Transverse colon (tissue), 4 donors: ENCODE measurements at regions not wholly inside any gene's neighbourhood (a gene's known extent, or its start where the extent isn't known, plus 50 kb on each side); places are given as distances from the start of the nearest gene placed in this dataset.

ENCODE experiments used
- DNase-seq: peaks from one replicate; pipeline ENCODE4 v3.0.0-alpha.2; 2019
- H3K27ac ChIP-seq, 4 donors: fragments of 200-600 bp; sonication (generic); 2 replicates each; pipeline ENCODE4 v1.5.1; 2016 to 2018; ENCODE audit warnings: inconsistent platforms in 4 of 4
- H3K27me3 ChIP-seq: fragments of 200-600 bp; sonication (generic); 2 replicates; pipeline ENCODE4 v1.5.1; 2017; ENCODE audit warnings: inconsistent platforms
- H3K36me3 ChIP-seq, 4 donors: fragments of 200-600 bp; sonication (generic); 2 replicates each; pipeline ENCODE4 v1.5.1; 2017 to 2019; ENCODE audit warnings: inconsistent platforms in 4 of 4
- H3K4me1 ChIP-seq, 4 donors: fragments of 200-600 bp; sonication (generic); 2 replicates each; pipeline ENCODE4 v1.5.1; 2017 to 2020; ENCODE audit warnings: inconsistent platforms in 4 of 4
- H3K4me3 ChIP-seq, 4 donors: fragments of 200-600 bp; sonication (generic); 1 replicate in 1 of 4; 2 replicates in 3 of 4; pipeline versions ENCODE4 v1.5.1 to v1.6.1; 2017 to 2019; ENCODE audit warnings: inconsistent platforms in 4 of 4
- H3K9me3 ChIP-seq, 2 donors: fragments of 200-600 bp; sonication (generic); 2 replicates each; pipeline ENCODE4 v1.5.1; 2017 to 2019; ENCODE audit warnings: inconsistent platforms in 2 of 2
- EP300 ChIP-seq: sonication (generic); formaldehyde crosslinking; IDR thresholded peaks from one replicate; pipeline ENCODE4 v1.6.1; 2017; ENCODE audit warnings: antibody characterized with exemption, low read depth
- POLR2A ChIP-seq: fragments of 450-650 bp; IDR thresholded peaks from one replicate; pipeline ENCODE4 v1.6.1; 2016; ENCODE audit warnings: antibody characterized with exemption, mild to moderate bottlenecking, moderate library complexity
- POLR2AphosphoS5 ChIP-seq, 3 donors: sonication (generic); formaldehyde crosslinking; IDR thresholded peaks; one replicate each; pipeline ENCODE4 v1.6.1; 2016; ENCODE audit warnings: antibody characterized with exemption in 3 of 3
- WGBS, 2 donors: methylation state at CpG; one replicate each; pipeline ENCODE4 v1.1.5; 2018; ENCODE audit warnings: low coverage in 1 of 2; 5-methylcytosine and 5-hydroxymethylcytosine counted together
- in situ Hi-C, 4 donors: fragments of 200-750 bp; cut with MboI; loops; one replicate each; pipeline versions ENCODE4 v1.15.0 to v1.15.1; 2017; ENCODE audit warnings: low sequenced_read_pairs in 3 of 4, low pct_ligation_motif_present in 1 of 4, low pct_unique_long_range_greater_than_20kb in 1 of 4
- intact Hi-C: fragments of 100-400 bp; cut with DNase I; formaldehyde crosslinking; loops from one replicate; pipeline ENCODE4 v1.15.1; 2023; ENCODE audit warnings: low total_unique reads
- TF ChIP-seq, protein P1 (sequence below), 5 experiments: fragments of 200-600 bp in 3 of 5; fragments of 450-650 bp in 2 of 5; sonication (generic) in 3 of 5; IDR thresholded peaks; 1 replicate in 2 of 5; 2 replicates in 3 of 5; pipeline ENCODE4 v1.5.1; 2016 to 2017; ENCODE audit warnings: antibody characterized with exemption in 5 of 5, inconsistent platforms in 3 of 5, mild to moderate bottlenecking in 2 of 5, moderate library complexity in 1 of 5

DNA sequence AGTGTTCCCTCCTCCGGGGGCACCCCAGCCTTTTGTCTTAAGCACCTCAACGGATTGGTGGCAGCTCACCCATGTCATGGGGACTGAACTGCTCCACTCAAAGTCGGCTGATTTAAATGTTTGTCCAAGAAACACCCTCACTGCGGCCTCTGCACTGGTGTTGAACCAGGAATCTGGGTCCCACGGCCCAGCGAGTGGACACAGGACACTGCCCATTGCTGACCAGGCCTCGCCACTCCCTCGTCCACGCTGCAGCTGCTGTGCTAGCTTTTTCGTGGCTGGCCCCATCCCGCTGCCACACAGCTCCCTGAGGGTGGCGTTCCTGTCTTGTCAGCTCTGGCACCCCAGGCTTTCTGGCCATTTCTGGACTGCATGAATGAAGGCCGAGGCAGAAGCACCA, 646.2 kb downstream of the BRD1 start:
- in situ Hi-C loops (no loop called here), intact Hi-C loops (no loop called here)
- Histone ChIP-seq H3K4me3 (no peak overlapping the region), H3K4me1 (no peaks in the 10 kb centered on the region), H3K36me3 (no peaks in the 10 kb centered on the region), H3K9me3 (no peaks in the 10 kb centered on the region), H3K27me3 (no peaks in the 10 kb centered on the region), H3K27ac (no peak overlapping the region)
- 81% methylated on average over 13 of the region's 13 CpGs; no CpG with 5 or more reads in 1 of the 2 donors for WGBS, 2 donors
- TF ChIP-seq POLR2AphosphoS5 (IDR thresholded peaks at IDR 0.05) (no peak), EP300 (no peak), POLR2A (no peak)
- TF ChIP-seq, protein P1, sequence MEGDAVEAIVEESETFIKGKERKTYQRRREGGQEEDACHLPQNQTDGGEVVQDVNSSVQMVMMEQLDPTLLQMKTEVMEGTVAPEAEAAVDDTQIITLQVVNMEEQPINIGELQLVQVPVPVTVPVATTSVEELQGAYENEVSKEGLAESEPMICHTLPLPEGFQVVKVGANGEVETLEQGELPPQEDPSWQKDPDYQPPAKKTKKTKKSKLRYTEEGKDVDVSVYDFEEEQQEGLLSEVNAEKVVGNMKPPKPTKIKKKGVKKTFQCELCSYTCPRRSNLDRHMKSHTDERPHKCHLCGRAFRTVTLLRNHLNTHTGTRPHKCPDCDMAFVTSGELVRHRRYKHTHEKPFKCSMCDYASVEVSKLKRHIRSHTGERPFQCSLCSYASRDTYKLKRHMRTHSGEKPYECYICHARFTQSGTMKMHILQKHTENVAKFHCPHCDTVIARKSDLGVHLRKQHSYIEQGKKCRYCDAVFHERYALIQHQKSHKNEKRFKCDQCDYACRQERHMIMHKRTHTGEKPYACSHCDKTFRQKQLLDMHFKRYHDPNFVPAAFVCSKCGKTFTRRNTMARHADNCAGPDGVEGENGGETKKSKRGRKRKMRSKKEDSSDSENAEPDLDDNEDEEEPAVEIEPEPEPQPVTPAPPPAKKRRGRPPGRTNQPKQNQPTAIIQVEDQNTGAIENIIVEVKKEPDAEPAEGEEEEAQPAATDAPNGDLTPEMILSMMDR (IDR thresholded peaks at IDR 0.05): no peak
- no peak for DNase-seq

DNA sequence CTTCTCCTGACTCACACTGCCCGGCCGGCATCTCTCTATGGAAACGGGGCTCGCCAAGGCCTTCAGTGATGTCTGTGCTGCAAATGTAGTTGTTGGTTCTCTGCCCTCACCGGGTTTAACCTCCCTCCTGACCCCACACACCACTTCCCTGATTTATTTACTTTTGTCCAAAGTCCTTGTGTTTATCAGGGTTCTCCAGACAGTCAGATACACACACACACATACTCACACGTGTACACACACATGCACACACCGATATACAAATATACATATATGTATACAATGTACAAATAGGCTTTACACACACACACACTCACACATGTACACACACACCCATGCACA, 647.0 kb downstream of the BRD1 start:
- no peaks in the 10 kb centered on the region for H3K27me3 ChIP-seq
- no peak overlapping the region for H3K4me3 ChIP-seq
- TF ChIP-seq POLR2AphosphoS5 (IDR thresholded peaks at IDR 0.05) (no peak), EP300 (no peak), POLR2A (no peak)
- TF ChIP-seq, protein P1 (IDR thresholded peaks at IDR 0.05): no peak
- no peaks in the 10 kb centered on the region for H3K36me3 ChIP-seq
- intact Hi-C loops (no loop called here), in situ Hi-C loops (no loop called here)
- WGBS, 2 donors: 48 to 71% methylated on average over 3 to 7 of the region's 7 CpGs
- H3K4me1 ChIP-seq: no peaks in the 10 kb centered on the region
- no peak for DNase-seq
- H3K27ac ChIP-seq: no peak overlapping the region
- no peaks in the 10 kb centered on the region for H3K9me3 ChIP-seq

DNA sequence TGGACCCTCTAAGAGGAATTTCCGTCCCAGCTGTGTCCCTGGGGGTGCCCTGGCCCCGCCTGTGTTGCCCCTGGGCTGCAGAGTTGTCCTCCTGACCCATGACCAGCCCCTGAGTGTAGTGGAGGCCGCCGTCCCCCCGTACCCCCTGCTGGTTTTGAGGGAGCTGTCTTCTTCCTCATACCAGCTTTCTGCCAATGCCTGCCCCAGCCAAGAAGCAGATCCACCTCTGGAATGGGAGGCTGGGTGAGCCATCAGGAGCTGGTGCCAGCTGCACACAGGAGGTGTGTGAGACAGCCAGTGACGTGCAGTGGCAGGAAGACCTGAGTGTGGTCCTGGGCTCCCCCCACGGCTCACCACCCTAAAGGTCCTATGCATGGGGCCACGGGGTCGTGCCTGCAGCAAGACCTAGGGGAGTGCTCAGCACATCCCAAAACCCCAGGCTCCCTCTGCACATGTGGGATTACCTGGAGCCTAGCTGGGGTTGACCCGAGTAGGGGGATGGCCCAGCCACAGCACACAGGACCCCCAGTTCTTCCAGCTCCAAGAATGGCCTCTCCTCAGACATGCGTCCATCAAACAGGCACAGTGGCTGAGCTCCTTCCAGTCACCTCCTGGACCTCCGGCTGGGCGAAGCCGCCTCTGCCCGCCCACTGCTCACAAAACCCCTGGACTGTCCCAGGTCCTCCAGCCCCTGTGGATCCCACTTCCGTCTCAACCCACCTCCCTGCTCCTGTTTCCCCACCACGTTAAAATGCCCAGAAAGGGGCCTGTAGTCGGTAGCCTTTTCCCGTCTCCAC, 647.6 kb downstream of the BRD1 start:
- Histone ChIP-seq H3K36me3 (no peaks in the 10 kb centered on the region), H3K27ac (no peak overlapping the region), H3K27me3 (no peaks in the 10 kb centered on the region), H3K4me1 (no peaks in the 10 kb centered on the region), H3K9me3 (no peaks in the 10 kb centered on the region), H3K4me3 (no peak overlapping the region)
- TF ChIP-seq EP300 (no peak), POLR2AphosphoS5 (IDR thresholded peaks at IDR 0.05) (no peak)
- TF ChIP-seq, protein P1 (IDR thresholded peaks at IDR 0.05): no peak
- intact Hi-C loops (no loop called here), in situ Hi-C loops (no loop called here)
- no peak for DNase-seq
- WGBS, 2 donors: 33 to 68% methylated on average over 1 to 19 of the region's 19 CpGs

DNA sequence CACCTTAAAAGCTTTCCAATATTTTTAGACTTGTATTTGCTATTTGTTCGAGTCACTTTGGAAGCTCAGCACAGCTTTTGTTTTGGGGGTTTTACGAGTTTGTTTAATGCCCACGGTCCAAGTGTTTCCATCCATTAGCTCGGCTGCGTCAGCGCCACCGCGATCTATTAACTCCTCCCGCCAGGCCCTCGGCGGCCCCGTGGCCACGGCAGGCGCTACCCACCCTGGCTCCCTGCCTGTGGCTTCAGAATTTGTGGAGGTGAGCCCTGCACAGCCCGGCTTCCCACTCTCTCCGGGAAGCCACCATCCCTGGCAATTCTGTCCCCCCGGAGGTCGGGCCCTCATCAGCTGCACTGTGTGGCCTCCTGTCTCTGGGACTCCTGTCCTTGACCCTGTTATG, 648.5 kb downstream of the BRD1 start:
- DNase-seq: no peak
- no peaks in the 10 kb centered on the region for H3K36me3 ChIP-seq
- 79 to 88% methylated on average over 8 to 18 of the region's 18 CpGs for WGBS, 2 donors
- intact Hi-C loops: no loop called here
- no peak overlapping the region for H3K4me3 ChIP-seq
- no peak overlapping the region for H3K27ac ChIP-seq
- no peaks in the 10 kb centered on the region for H3K9me3 ChIP-seq
- no peaks in the 10 kb centered on the region for H3K4me1 ChIP-seq
- H3K27me3 ChIP-seq: no peaks in the 10 kb centered on the region
- in situ Hi-C loops: no loop called here
- TF ChIP-seq POLR2AphosphoS5 (IDR thresholded peaks at IDR 0.05): no peak
- no peak for TF ChIP-seq EP300
- TF ChIP-seq POLR2A: no peak
- TF ChIP-seq, protein P1 (IDR thresholded peaks at IDR 0.05): no peak
